HG03565 (cell line): ENCODE measurements at regions not wholly inside any gene's neighbourhood (a gene's known extent, or its start where the extent isn't known, plus 50 kb on each side); places are given as distances from the start of the nearest gene placed in this dataset.

Experiments used
- ATAC-seq: cut with Tn5 transposase; IDR thresholded peaks from one replicate; pipeline ENCODE4 v1.9.1; 2021; ENCODE audit warnings: mild to moderate bottlenecking, moderate library complexity; ENCODE audit not compliant: unreplicated experiment

GRCh38 chr2:144704709-144705095 lies 184.8 kb upstream of the ZEB2 start:
- no peak for ATAC-seq

GRCh38 chr2:144703852-144704708 lies 184.2 kb upstream of the ZEB2 start:
- ATAC-seq, result peak; percentile 48

- ATAC-seq, result no peak
Observed at GRCh38 chr2:144702051-144702450, 182.1 kb upstream of the ZEB2 start.

- no peak for ATAC-seq
Observed at GRCh38 chr2:144701259-144701658, 181.3 kb upstream of the ZEB2 start.

- ATAC-seq, result no peak
Observed at GRCh38 chr2:144698156-144698555, 178.2 kb upstream of the ZEB2 start.

GRCh38 chr2:144695657-144696056 lies 175.7 kb upstream of the ZEB2 start:
- ATAC-seq, result no peak

GRCh38 chr2:144694456-144694855 lies 174.5 kb upstream of the ZEB2 start:
- ATAC-seq, result no peak

- no peak for ATAC-seq
Observed at GRCh38 chr2:144693179-144693578, 173.3 kb upstream of the ZEB2 start.

GRCh38 chr2:144692661-144693060 lies 172.7 kb upstream of the ZEB2 start:
- ATAC-seq, result no peak

- ATAC-seq, result no peak
Observed at GRCh38 chr2:144690771-144691170, 170.9 kb upstream of the ZEB2 start.

GRCh38 chr2:144686518-144687215 lies 166.7 kb upstream of the ZEB2 start:
- no peak for ATAC-seq

- no peak for ATAC-seq
Observed at GRCh38 chr2:144683966-144684365, 164.0 kb upstream of the ZEB2 start.

GRCh38 chr2:144683107-144683753 lies 163.3 kb upstream of the ZEB2 start:
- ATAC-seq, result no peak

GRCh38 chr2:144682248-144682647 lies 162.3 kb upstream of the ZEB2 start:
- no peak for ATAC-seq

- no peak for ATAC-seq
Observed at GRCh38 chr2:144681389-144681788, 161.5 kb upstream of the ZEB2 start.

GRCh38 chr2:144679942-144680341 lies 160.0 kb upstream of the ZEB2 start:
- no peak for ATAC-seq

- ATAC-seq, result no peak
Observed at GRCh38 chr2:144678736-144679135, 158.8 kb upstream of the ZEB2 start.

- ATAC-seq, result no peak
Observed at GRCh38 chr2:144675731-144676130, 155.8 kb upstream of the ZEB2 start.

GRCh38 chr2:144675331-144675730 lies 155.4 kb upstream of the ZEB2 start:
- ATAC-seq, result no peak

- ATAC-seq, result no peak
Observed at GRCh38 chr2:144674071-144674470, 154.2 kb upstream of the ZEB2 start.

GRCh38 chr2:144673456-144673855 lies 153.5 kb upstream of the ZEB2 start:
- no peak for ATAC-seq
